ENCODE measurements at regions not wholly inside any gene's neighbourhood (a gene's known extent, or its start where the extent isn't known, plus 50 kb on each side); places are given as distances from the start of the nearest gene placed in this dataset.

GRCh38 chr10:113240736-113241135 lies 290.7 kb downstream of the TCF7L2 start:
- TF ChIP-seq, protein P1, sequence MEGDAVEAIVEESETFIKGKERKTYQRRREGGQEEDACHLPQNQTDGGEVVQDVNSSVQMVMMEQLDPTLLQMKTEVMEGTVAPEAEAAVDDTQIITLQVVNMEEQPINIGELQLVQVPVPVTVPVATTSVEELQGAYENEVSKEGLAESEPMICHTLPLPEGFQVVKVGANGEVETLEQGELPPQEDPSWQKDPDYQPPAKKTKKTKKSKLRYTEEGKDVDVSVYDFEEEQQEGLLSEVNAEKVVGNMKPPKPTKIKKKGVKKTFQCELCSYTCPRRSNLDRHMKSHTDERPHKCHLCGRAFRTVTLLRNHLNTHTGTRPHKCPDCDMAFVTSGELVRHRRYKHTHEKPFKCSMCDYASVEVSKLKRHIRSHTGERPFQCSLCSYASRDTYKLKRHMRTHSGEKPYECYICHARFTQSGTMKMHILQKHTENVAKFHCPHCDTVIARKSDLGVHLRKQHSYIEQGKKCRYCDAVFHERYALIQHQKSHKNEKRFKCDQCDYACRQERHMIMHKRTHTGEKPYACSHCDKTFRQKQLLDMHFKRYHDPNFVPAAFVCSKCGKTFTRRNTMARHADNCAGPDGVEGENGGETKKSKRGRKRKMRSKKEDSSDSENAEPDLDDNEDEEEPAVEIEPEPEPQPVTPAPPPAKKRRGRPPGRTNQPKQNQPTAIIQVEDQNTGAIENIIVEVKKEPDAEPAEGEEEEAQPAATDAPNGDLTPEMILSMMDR (IDR thresholded peaks at IDR 0.05; ENCODE audit: poor library complexity, severe bottlenecking) = no peak
- TF ChIP-seq POLR2AphosphoS5 (IDR thresholded peaks at IDR 0.05) (no peak), TAF1 (IDR thresholded peaks at IDR 0.05; ENCODE audit: low read depth) (no peak), EZH2 (IDR thresholded peaks at IDR 0.05; ENCODE audit: borderline replicate concordance, insufficient read depth, low read length, poor library complexity, severe bottlenecking) (no peak), RAD21 (conservative IDR thresholded peaks at IDR 0.05) (no peak), EP300 (conservative IDR thresholded peaks at IDR 0.05; ENCODE audit: poor library complexity, severe bottlenecking) (no peak), MXI1 (conservative IDR thresholded peaks at IDR 0.05; ENCODE audit: poor library complexity, severe bottlenecking) (no peak)
